OCI-LY7 (cell line): ENCODE measurements at regions not wholly inside any gene's neighbourhood (a gene's known extent, or its start where the extent isn't known, plus 50 kb on each side); places are given as distances from the start of the nearest gene placed in this dataset.

ENCODE experiments used
- BruUV-seq: library from RNA; stranded (reverse); fragments of 400-500 nt; replicated peaks from 2 replicates; lab custom pipeline; 2021; lab: Mats Ljungman, UMichigan
- CTCF ChIA-PET: fragments of 300-600 bp; sonication (Branson Sonifier 250); formaldehyde crosslinking; loops from one replicate; lab custom pipeline; 2022; ENCODE audit warnings: antibody characterized with exemption; ENCODE audit not compliant: unreplicated experiment; lab: Charles Lee
- POLR2A ChIA-PET: fragments of 300-600 bp; sonication (Branson Sonifier 250); formaldehyde crosslinking; loops from one replicate; lab custom pipeline; 2022; ENCODE audit warnings: antibody characterized with exemption; lab: Charles Lee
- DNase-seq: peaks from one replicate; pipeline ENCODE4 v3.0.0-alpha.2; 2015; ENCODE audit warnings: low spot score
- H2AFZ ChIP-seq: fragments of 200-600 bp; sonication (generic), shearing (Covaris generic); 2 replicates; pipeline ENCODE4 v1.6.1; 2014; ENCODE audit warnings: mild to moderate bottlenecking, antibody characterized with exemption, low read length, moderate library complexity
- H3K27ac ChIP-seq: fragments of 200-600 bp; sonication (generic); 2 replicates; pipeline ENCODE4 v1.5.1; 2014; ENCODE audit warnings: mixed run types, low read depth, mild to moderate bottlenecking, moderate library complexity, low read length, inconsistent platforms; ENCODE audit not compliant: poor library complexity, severe bottlenecking
- H3K36me3 ChIP-seq: fragments of 200-600 bp; sonication (generic); 2 replicates; pipeline ENCODE4 v1.6.1; 2014; ENCODE audit warnings: mild to moderate bottlenecking, antibody characterized with exemption, low read length, moderate library complexity, mixed read lengths; ENCODE audit not compliant: insufficient read depth
- H3K4me1 ChIP-seq: fragments of 200-600 bp; sonication (generic); 2 replicates; pipeline ENCODE4 v1.5.1; 2014; ENCODE audit warnings: mild to moderate bottlenecking, low read length; ENCODE audit not compliant: insufficient read depth, poor library complexity, severe bottlenecking
- H3K4me2 ChIP-seq: fragments of 200-600 bp; sonication (generic); 2 replicates; pipeline ENCODE4 v1.6.1; 2014; ENCODE audit warnings: mild to moderate bottlenecking, low read length
- H3K4me3 ChIP-seq: fragments of 200-600 bp; sonication (generic); 2 replicates; pipeline ENCODE4 v1.5.1; 2014; ENCODE audit warnings: mild to moderate bottlenecking, low read depth, low read length; ENCODE audit not compliant: poor library complexity, severe bottlenecking
- H3K79me2 ChIP-seq: fragments of 200-600 bp; sonication (generic); 2 replicates; pipeline ENCODE4 v1.6.1; 2016; ENCODE audit warnings: low read depth, mild to moderate bottlenecking, low read length, moderate library complexity, mixed read lengths; ENCODE audit not compliant: insufficient read depth
- H3K9me2 ChIP-seq: fragments of 200-600 bp; sonication (generic); 2 replicates; pipeline ENCODE4 v1.6.1; 2016; ENCODE audit warnings: mild to moderate bottlenecking, low read length, mixed read lengths; ENCODE audit not compliant: insufficient read depth
- H3K9me3 ChIP-seq: fragments of 200-600 bp; sonication (generic); 2 replicates; pipeline ENCODE4 v1.6.1; 2014; ENCODE audit warnings: mild to moderate bottlenecking, mixed run types, low read length, mixed read lengths
- H4K20me1 ChIP-seq: fragments of 200-600 bp; sonication (generic); 2 replicates; pipeline ENCODE4 v1.6.1; 2014; ENCODE audit warnings: mild to moderate bottlenecking, antibody characterized with exemption, low read length, moderate library complexity, mixed read lengths; ENCODE audit not compliant: insufficient read depth
- CTCF ChIP-seq: fragments of 200-600 bp; sonication (generic); conservative IDR thresholded peaks from 2 replicates; pipeline ENCODE4 v1.5.1; 2014; ENCODE audit warnings: mild to moderate bottlenecking, antibody characterized with exemption, low read length, moderate library complexity, mixed read lengths
- EZH2phosphoT487 ChIP-seq: fragments of 200-600 bp; sonication (generic); IDR thresholded peaks from 2 replicates; pipeline ENCODE4 v1.6.1; 2018; ENCODE audit warnings: low read depth, borderline replicate concordance, mild to moderate bottlenecking, mixed run types, antibody characterized with exemption, low read length, moderate library complexity, mixed read lengths
- intact Hi-C: fragments of 100-400 bp; cut with micrococcal nuclease; formaldehyde crosslinking; loops from one replicate; pipeline ENCODE4 v1.10.0; 2022; ENCODE audit not compliant: unreplicated experiment

GRCh38 chr3:64913515-64913914, 225.7 kb upstream of the ADAMTS9 start:
- Histone ChIP-seq H4K20me1 (no peaks in the 10 kb centered on the region), H3K4me3 (no peak overlapping the region), H3K36me3 (no peaks in the 10 kb centered on the region), H3K9me3 (no peaks in the 10 kb centered on the region), H3K79me2 (no peaks in the 10 kb centered on the region), H2AFZ (no peak overlapping the region), H3K4me2 (no peak overlapping the region), H3K4me1 (no peaks in the 10 kb centered on the region), H3K27ac (no peak overlapping the region), H3K9me2 (no peaks in the 10 kb centered on the region)
- intact Hi-C loops: no loop called here
- no TSS peak for BruUV-seq
- TF ChIP-seq EZH2phosphoT487: no peak
- TF ChIP-seq CTCF: no peak
- no peak for DNase-seq
- ChIA-PET POLR2A (no interaction called here), CTCF (no interaction called here)

GRCh38 chr3:64911138-64911537, 223.3 kb upstream of the ADAMTS9 start:
- Histone ChIP-seq H2AFZ (no peak overlapping the region), H3K27ac (no peak overlapping the region), H3K4me3 (no peak overlapping the region), H4K20me1 (no peaks in the 10 kb centered on the region), H3K4me1 (no peaks in the 10 kb centered on the region), H3K79me2 (no peaks in the 10 kb centered on the region), H3K9me2 (no peaks in the 10 kb centered on the region), H3K36me3 (no peaks in the 10 kb centered on the region), H3K4me2 (no peak overlapping the region), H3K9me3 (no peaks in the 10 kb centered on the region)
- ChIA-PET CTCF (no interaction called here), POLR2A (no interaction called here)
- TF ChIP-seq CTCF: no peak
- no peak for TF ChIP-seq EZH2phosphoT487
- BruUV-seq: no TSS peak
- DNase-seq: no peak
- intact Hi-C loops: no loop called here

DNA sequence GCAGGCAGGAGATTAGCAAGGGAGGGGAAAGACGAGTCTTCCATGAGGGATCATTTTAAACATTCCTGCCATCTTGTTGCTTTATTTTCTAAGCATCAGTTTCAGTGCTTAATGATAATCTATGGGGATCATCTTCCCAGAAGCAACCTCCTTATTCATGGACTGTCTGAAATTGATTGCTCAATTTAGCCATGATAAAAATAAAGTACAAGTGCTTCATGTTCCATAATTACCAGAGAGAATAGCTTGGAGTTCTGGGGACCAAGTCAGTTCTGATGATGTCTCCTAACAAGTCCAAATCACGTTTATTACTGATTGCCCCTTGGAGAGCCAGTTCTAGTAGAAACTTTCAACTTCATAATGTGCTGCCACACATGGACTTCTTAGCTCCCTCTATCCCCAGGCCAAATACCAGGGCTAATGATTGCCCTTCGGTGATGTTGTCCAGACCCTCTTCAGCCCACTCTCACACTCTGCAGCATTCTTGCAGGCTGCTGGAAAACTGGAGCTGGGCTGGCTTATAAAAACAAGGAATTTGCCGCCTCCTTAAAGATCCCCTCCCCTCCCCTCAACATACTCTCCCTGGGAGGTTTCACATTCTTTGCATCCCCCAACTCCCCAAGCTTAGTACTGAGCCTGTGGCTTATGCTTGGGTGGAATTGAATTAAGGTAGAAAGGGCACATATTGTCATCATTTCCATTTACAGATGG, 222.1 kb upstream of the ADAMTS9 start:
- intact Hi-C loops: no loop called here
- DNase-seq: no peak
- Histone ChIP-seq H3K4me1 (no peaks in the 10 kb centered on the region), H4K20me1 (no peaks in the 10 kb centered on the region), H3K4me3 (no peak overlapping the region), H2AFZ (no peak overlapping the region), H3K79me2 (no peaks in the 10 kb centered on the region), H3K4me2 (no peak overlapping the region), H3K9me2 (no peaks in the 10 kb centered on the region), H3K9me3 (no peaks in the 10 kb centered on the region), H3K27ac (no peak overlapping the region), H3K36me3 (no peaks in the 10 kb centered on the region)
- POLR2A ChIA-PET: no interaction called here
- TF ChIP-seq CTCF: no peak
- no TSS peak for BruUV-seq
- CTCF ChIA-PET: no interaction called here
